Mesothelial cell of epicardium (in vitro differentiated cells): ENCODE measurements at regions not wholly inside any gene's neighbourhood (a gene's known extent, or its start where the extent isn't known, plus 50 kb on each side); places are given as distances from the start of the nearest gene placed in this dataset.

Experiments used
- DNase-seq, 2 experiments: peaks; one replicate each; pipeline ENCODE4 v3.0.0; 2021; ENCODE audit warnings: low spot score in 2 of 2; ENCODE audit not compliant: unreplicated experiment in 2 of 2
- H3K27ac Mint-ChIP-seq: 2 replicates; pipeline ENCODE4 v1.8.0; 2021; ENCODE audit warnings: mixed read lengths
- H3K27me3 Mint-ChIP-seq: 2 replicates; pipeline ENCODE4 v1.8.0; 2021; ENCODE audit warnings: low read depth, mixed read lengths
- H3K36me3 Mint-ChIP-seq: 2 replicates; pipeline ENCODE4 v1.8.0; 2021; ENCODE audit warnings: mixed read lengths
- H3K4me1 Mint-ChIP-seq: 2 replicates; pipeline ENCODE4 v1.8.0; 2021; ENCODE audit warnings: mixed read lengths
- H3K4me3 Mint-ChIP-seq: 2 replicates; pipeline ENCODE4 v1.8.0; 2021; ENCODE audit warnings: mild to moderate bottlenecking, moderate library complexity, mixed read lengths
- H3K9me3 Mint-ChIP-seq: 2 replicates; pipeline ENCODE4 v1.8.0; 2021; ENCODE audit warnings: mixed read lengths
- CTCF ChIP-seq: fragments of 200-600 bp; sonication (generic); IDR thresholded peaks from one replicate; pipeline ENCODE4 v1.5.0; 2021; ENCODE audit warnings: antibody characterized with exemption; ENCODE audit not compliant: unreplicated experiment

- DNase-seq, result no peak
- H3K4me1 Mint-ChIP-seq, result peaks cover 25% of the 10 kb centered on the region
- TF ChIP-seq CTCF, result no peak
- H3K27me3 Mint-ChIP-seq, result no peaks in the 10 kb centered on the region
- H3K36me3 Mint-ChIP-seq, result no peaks in the 10 kb centered on the region
- H3K27ac Mint-ChIP-seq, result no peak overlapping the region
- H3K9me3 Mint-ChIP-seq, result no peaks in the 10 kb centered on the region
- no peak overlapping the region for H3K4me3 Mint-ChIP-seq
Measured at GRCh38 chrX:115448146-115448545, 112.8 kb upstream of the PLS3 start.

- no peaks in the 10 kb centered on the region for H3K9me3 Mint-ChIP-seq
- H3K36me3 Mint-ChIP-seq, result no peaks in the 10 kb centered on the region
- H3K4me1 Mint-ChIP-seq, result peaks cover 21% of the 10 kb centered on the region
- H3K27ac Mint-ChIP-seq, result peak overlapping the region; percentile 72
- no peaks in the 10 kb centered on the region for H3K27me3 Mint-ChIP-seq
- no peak overlapping the region for H3K4me3 Mint-ChIP-seq
- no peak for TF ChIP-seq CTCF
- no peak for DNase-seq
Measured at GRCh38 chrX:115449742-115450141, 111.2 kb upstream of the PLS3 start.

GRCh38 chrX:115452251-115452650 lies 108.7 kb upstream of the PLS3 start:
- H3K36me3 Mint-ChIP-seq, result no peaks in the 10 kb centered on the region
- no peak overlapping the region for H3K4me3 Mint-ChIP-seq
- no peak for DNase-seq
- TF ChIP-seq CTCF, result no peak
- H3K4me1 Mint-ChIP-seq, result peaks cover 28% of the 10 kb centered on the region
- no peaks in the 10 kb centered on the region for H3K9me3 Mint-ChIP-seq
- H3K27ac Mint-ChIP-seq, result no peak overlapping the region
- no peaks in the 10 kb centered on the region for H3K27me3 Mint-ChIP-seq

GRCh38 chrX:115459883-115460880 lies 100.8 kb upstream of the PLS3 start:
- Mint-ChIP-seq H3K4me1 (peaks cover 44% of the 10 kb centered on the region), H3K4me3 (no peak overlapping the region), H3K36me3 (no peaks in the 10 kb centered on the region), H3K27me3 (no peaks in the 10 kb centered on the region), H3K9me3 (no peaks in the 10 kb centered on the region), H3K27ac (peak overlapping the region; percentile 91)
- no peak for DNase-seq
- no peak for TF ChIP-seq CTCF

- no peaks in the 10 kb centered on the region for H3K36me3 Mint-ChIP-seq
- DNase-seq, result no peak
- H3K27me3 Mint-ChIP-seq, result no peaks in the 10 kb centered on the region
- no peak overlapping the region for H3K4me3 Mint-ChIP-seq
- TF ChIP-seq CTCF, result no peak
- no peaks in the 10 kb centered on the region for H3K9me3 Mint-ChIP-seq
- peak overlapping the region; percentile 82 for H3K27ac Mint-ChIP-seq
- H3K4me1 Mint-ChIP-seq, result peaks cover 35% of the 10 kb centered on the region
Measured at GRCh38 chrX:115462406-115462805, 98.6 kb upstream of the PLS3 start.
